IgD-negative memory B cell (primary cell): ENCODE measurements at regions not wholly inside any gene's neighbourhood (a gene's known extent, or its start where the extent isn't known, plus 50 kb on each side); places are given as distances from the start of the nearest gene placed in this dataset.
"Not testable (repeated sequence)": the region's sequence is repeated elsewhere in the genome, so short reads cannot be mapped to it uniquely, and the experiment has no call there.

Experiments used
- H3K27ac Mint-ChIP-seq, 3 donors: one replicate each; pipeline ENCODE4 v1.8.0; 2020 to 2022; ENCODE audit warnings: mild to moderate bottlenecking in 3 of 3, mixed read lengths in 3 of 3, moderate library complexity in 1 of 3
- H3K27me3 Mint-ChIP-seq: one replicate; pipeline ENCODE4 v1.8.0; 2021; ENCODE audit warnings: mixed read lengths
- H3K36me3 Mint-ChIP-seq: one replicate; pipeline ENCODE4 v1.8.0; 2020; ENCODE audit warnings: mild to moderate bottlenecking, mixed read lengths
- H3K4me1 Mint-ChIP-seq, 3 donors: one replicate each; pipeline ENCODE4 v1.8.0; 2020 to 2022; ENCODE audit warnings: mixed read lengths in 3 of 3, mild to moderate bottlenecking in 1 of 3
- H3K4me3 Mint-ChIP-seq, 4 donors: one replicate each; pipeline ENCODE4 v1.8.0; 2020 to 2022; ENCODE audit warnings: mild to moderate bottlenecking in 4 of 4, mixed read lengths in 4 of 4, moderate library complexity in 3 of 4
- H3K9me3 Mint-ChIP-seq, 3 donors: one replicate each; pipeline ENCODE4 v1.8.0; 2020 to 2021; ENCODE audit warnings: mixed read lengths in 3 of 3, mild to moderate bottlenecking in 1 of 3

GRCh38 chr16:13611596-13611995, 308.4 kb upstream of the ERCC4 start:
- Mint-ChIP-seq H3K27ac (no peak overlapping the region), H3K4me3 (no peak overlapping the region), H3K9me3 (peaks cover 3 to 10% (median 3%) of the 10 kb centered on the region in 3 donors), H3K4me1 (peaks cover 0 to 2% (median 0%) of the 10 kb centered on the region in 3 donors), H3K27me3 (no peaks in the 10 kb centered on the region), H3K36me3 (peaks cover 2% of the 10 kb centered on the region)

GRCh38 chr16:13612623-13613022, 307.3 kb upstream of the ERCC4 start:
- Mint-ChIP-seq H3K9me3 (peaks cover 3 to 10% (median 3%) of the 10 kb centered on the region in 3 donors), H3K4me3 (peak overlapping the region in 1 of 4 donors; percentile 8), H3K27me3 (no peaks in the 10 kb centered on the region), H3K36me3 (peaks cover 2% of the 10 kb centered on the region), H3K4me1 (peaks cover 0 to 2% (median 0%) of the 10 kb centered on the region in 3 donors), H3K27ac (no peak overlapping the region)

GRCh38 chr16:13613165-13613564, 306.8 kb upstream of the ERCC4 start:
- no peak overlapping the region for H3K4me3 Mint-ChIP-seq
- peaks cover 0 to 2% (median 0%) of the 10 kb centered on the region in 3 donors for H3K4me1 Mint-ChIP-seq
- peaks cover 2% of the 10 kb centered on the region for H3K36me3 Mint-ChIP-seq
- peaks cover 3 to 10% (median 3%) of the 10 kb centered on the region in 3 donors for H3K9me3 Mint-ChIP-seq
- H3K27ac Mint-ChIP-seq, result no peak overlapping the region
- H3K27me3 Mint-ChIP-seq, result no peaks in the 10 kb centered on the region

- Mint-ChIP-seq H3K4me1 (no peaks in the 10 kb centered on the region), H3K9me3 (peaks cover 0 to 5% (median 0%) of the 10 kb centered on the region in 3 donors), H3K4me3 (no peak overlapping the region), H3K27me3 (no peaks in the 10 kb centered on the region), H3K36me3 (no peaks in the 10 kb centered on the region), H3K27ac (no peak overlapping the region)
Measured at GRCh38 chr16:13621639-13622038, 298.3 kb upstream of the ERCC4 start.

GRCh38 chr16:13628156-13628555, 291.8 kb upstream of the ERCC4 start:
- peaks cover 0 to 2% (median 0%) of the 10 kb centered on the region in 3 donors for H3K9me3 Mint-ChIP-seq
- no peak overlapping the region for H3K4me3 Mint-ChIP-seq
- no peaks in the 10 kb centered on the region for H3K27me3 Mint-ChIP-seq
- no peaks in the 10 kb centered on the region for H3K4me1 Mint-ChIP-seq
- no peak overlapping the region for H3K27ac Mint-ChIP-seq
- H3K36me3 Mint-ChIP-seq, result no peaks in the 10 kb centered on the region

- Mint-ChIP-seq H3K9me3 (peaks cover 0 to 2% (median 0%) of the 10 kb centered on the region in 3 donors), H3K27me3 (no peaks in the 10 kb centered on the region), H3K36me3 (no peaks in the 10 kb centered on the region), H3K4me3 (no peak overlapping the region), H3K27ac (no peak overlapping the region), H3K4me1 (no peaks in the 10 kb centered on the region)
Measured at GRCh38 chr16:13629704-13630103, 290.2 kb upstream of the ERCC4 start.

GRCh38 chr16:13630374-13630773, 289.6 kb upstream of the ERCC4 start:
- Mint-ChIP-seq H3K36me3 (no peaks in the 10 kb centered on the region), H3K9me3 (peaks cover 0 to 2% (median 0%) of the 10 kb centered on the region in 3 donors), H3K4me3 (no peak overlapping the region), H3K4me1 (no peaks in the 10 kb centered on the region), H3K27me3 (no peaks in the 10 kb centered on the region), H3K27ac (no peak overlapping the region)

GRCh38 chr16:13631213-13631767, 288.7 kb upstream of the ERCC4 start:
- Mint-ChIP-seq H3K4me3 (no peak overlapping the region), H3K36me3 (no peaks in the 10 kb centered on the region), H3K27me3 (no peaks in the 10 kb centered on the region), H3K27ac (no peak overlapping the region), H3K4me1 (no peaks in the 10 kb centered on the region), H3K9me3 (peaks cover 0 to 4% (median 0%) of the 10 kb centered on the region in 3 donors)

GRCh38 chr16:13631916-13632315, 288.0 kb upstream of the ERCC4 start:
- Mint-ChIP-seq H3K36me3 (no peaks in the 10 kb centered on the region), H3K9me3 (peaks cover 0 to 2% (median 0%) of the 10 kb centered on the region in 3 donors)

GRCh38 chr16:13632504-13632903, 287.4 kb upstream of the ERCC4 start:
- not testable (repeated sequence) for H3K36me3 Mint-ChIP-seq, H3K4me1 Mint-ChIP-seq, H3K4me3 Mint-ChIP-seq, H3K27ac Mint-ChIP-seq, H3K9me3 Mint-ChIP-seq, H3K27me3 Mint-ChIP-seq

More at GRCh38 chr16:13631916-13632315, 288.0 kb upstream of the ERCC4 start:
- Mint-ChIP-seq H3K4me3 (no peak overlapping the region), H3K27ac (no peak overlapping the region), H3K4me1 (no peaks in the 10 kb centered on the region), H3K27me3 (peaks cover 2% of the 10 kb centered on the region)

- Mint-ChIP-seq H3K27ac (peak overlapping the region in 1 of 3 donors; percentile 91), H3K27me3 (peaks cover 2% of the 10 kb centered on the region), H3K9me3 (peaks cover 2 to 6% (median 4%) of the 10 kb centered on the region in 3 donors), H3K4me3 (no peak overlapping the region), H3K4me1 (peaks cover 0 to 4% (median 0%) of the 10 kb centered on the region in 3 donors), H3K36me3 (no peaks in the 10 kb centered on the region)
Measured at GRCh38 chr16:13633391-13633861, 286.5 kb upstream of the ERCC4 start.

GRCh38 chr16:13634253-13634652, 285.7 kb upstream of the ERCC4 start:
- Mint-ChIP-seq H3K36me3 (no peaks in the 10 kb centered on the region), H3K27ac (no peak overlapping the region), H3K4me1 (peaks cover 0 to 4% (median 0%) of the 10 kb centered on the region in 3 donors), H3K4me3 (no peak overlapping the region), H3K9me3 (peaks cover 2 to 6% (median 4%) of the 10 kb centered on the region in 3 donors), H3K27me3 (peaks cover 2% of the 10 kb centered on the region)

- no peaks in the 10 kb centered on the region for H3K36me3 Mint-ChIP-seq
- peaks cover 2 to 6% (median 4%) of the 10 kb centered on the region in 3 donors for H3K9me3 Mint-ChIP-seq
- H3K4me3 Mint-ChIP-seq, result no peak overlapping the region
- peaks cover 0 to 4% (median 0%) of the 10 kb centered on the region in 3 donors for H3K4me1 Mint-ChIP-seq
- H3K27ac Mint-ChIP-seq, result no peak overlapping the region
- peaks cover 2% of the 10 kb centered on the region for H3K27me3 Mint-ChIP-seq
Measured at GRCh38 chr16:13634959-13635358, 285.0 kb upstream of the ERCC4 start.

GRCh38 chr16:13638218-13638617, 281.7 kb upstream of the ERCC4 start:
- no peak overlapping the region for H3K27ac Mint-ChIP-seq
- no peak overlapping the region for H3K4me3 Mint-ChIP-seq
- peaks cover 4 to 6% (median 6%) of the 10 kb centered on the region in 3 donors for H3K9me3 Mint-ChIP-seq
- H3K4me1 Mint-ChIP-seq, result peaks cover 0 to 4% (median 0%) of the 10 kb centered on the region in 3 donors
- no peaks in the 10 kb centered on the region for H3K36me3 Mint-ChIP-seq
- peaks cover 2% of the 10 kb centered on the region for H3K27me3 Mint-ChIP-seq

- H3K4me3 Mint-ChIP-seq, result no peak overlapping the region
- H3K4me1 Mint-ChIP-seq, result peaks cover 0 to under 1% (median 0%) of the 10 kb centered on the region in 3 donors
- no peaks in the 10 kb centered on the region for H3K36me3 Mint-ChIP-seq
- H3K9me3 Mint-ChIP-seq, result peaks cover 0 to 9% (median under 1%) of the 10 kb centered on the region in 3 donors
- H3K27me3 Mint-ChIP-seq, result no peaks in the 10 kb centered on the region
- no peak overlapping the region for H3K27ac Mint-ChIP-seq
Measured at GRCh38 chr16:13643412-13643811, 276.5 kb upstream of the ERCC4 start.

- H3K9me3 Mint-ChIP-seq, result peaks cover 0 to 10% (median 6%) of the 10 kb centered on the region in 3 donors
- H3K4me3 Mint-ChIP-seq, result no peak overlapping the region
- H3K36me3 Mint-ChIP-seq, result no peaks in the 10 kb centered on the region
- H3K27ac Mint-ChIP-seq, result no peak overlapping the region
- no peaks in the 10 kb centered on the region for H3K27me3 Mint-ChIP-seq
- no peaks in the 10 kb centered on the region for H3K4me1 Mint-ChIP-seq
Measured at GRCh38 chr16:13645601-13646245, 274.2 kb upstream of the ERCC4 start.
